ENCODE measurements at regions not wholly inside any gene's neighbourhood (a gene's known extent, or its start where the extent isn't known, plus 50 kb on each side); places are given as distances from the start of the nearest gene placed in this dataset.

GRCh38 chr3:159417761-159418160, 570.9 kb upstream of the IL12A start (continued):
- TF ChIP-seq USF2 (CRISPR knock-in tag; IDR thresholded peaks at IDR 0.05) = no peak
- no peak for TF ChIP-seq FOS (IDR thresholded peaks at IDR 0.05; ENCODE audit: extremely low read depth, insufficient read length)
- TF ChIP-seq SIRT6 (IDR thresholded peaks at IDR 0.05; ENCODE audit: low read depth, low read length) = no peak
- TF ChIP-seq CTCF (IDR thresholded peaks at IDR 0.05 in 2 of 3, conservative IDR thresholded peaks at IDR 0.05 in 1 of 3; ENCODE audit: insufficient read depth in 2 of 3, low read depth in 1 of 3, low read length in 3 of 3) = no peak

DNA sequence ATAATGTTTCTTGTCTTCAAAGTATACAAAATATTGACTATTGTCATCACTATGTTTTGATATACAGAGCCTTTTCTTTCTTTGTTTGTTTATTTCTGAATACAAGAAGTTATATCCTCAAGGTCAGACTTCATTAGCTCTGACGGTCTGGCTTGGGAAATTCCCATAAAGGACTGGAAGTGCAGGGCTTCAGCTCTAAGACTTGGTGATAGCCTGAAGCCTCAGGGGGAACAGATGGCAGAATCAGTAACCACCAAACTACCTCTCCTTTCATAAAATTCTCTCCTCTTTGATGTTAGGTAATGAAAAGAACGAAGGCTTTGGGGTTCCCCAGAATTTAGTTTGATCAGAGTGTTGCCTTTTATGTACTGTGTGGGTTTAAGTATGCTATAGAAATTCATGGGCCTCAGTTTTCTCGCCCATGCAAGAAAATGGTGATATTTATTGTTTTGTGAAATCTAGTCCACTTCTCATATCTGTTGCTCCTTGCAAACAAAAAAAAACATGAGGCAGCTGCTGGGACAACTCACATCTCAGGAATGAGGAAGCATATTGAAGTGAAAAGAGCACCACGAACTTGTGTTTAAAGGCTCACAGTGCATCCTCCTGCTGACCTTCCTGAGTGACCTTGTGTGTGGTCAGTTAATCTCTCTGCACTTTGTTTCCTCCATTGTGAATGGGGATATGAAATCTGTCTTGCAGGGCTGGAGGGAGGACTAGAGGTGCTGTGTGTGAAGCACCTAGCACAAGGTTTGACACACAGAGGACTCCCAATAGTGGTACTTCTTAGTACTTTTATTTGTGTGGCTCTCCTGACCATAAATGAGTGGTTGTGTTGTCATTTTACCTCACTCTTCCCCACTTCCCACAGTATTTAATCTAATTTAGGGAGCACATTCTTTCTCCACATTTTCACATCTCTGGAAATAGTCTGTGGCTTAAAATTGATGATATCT, 569.8 kb upstream of the IL12A start:
- no TSS peak for BruUV-seq (replicated peaks)
- FAIRE-seq = no peak
- Histone ChIP-seq H3K36me3 (ENCODE audit: control insufficient read depth, insufficient read depth, low read length) (no peaks in the 10 kb centered on the region), H3K27ac (ENCODE audit: extremely low read depth, low read depth, low read length) (no peak overlapping the region), H4K20me1 (replicated peaks; ENCODE audit: control insufficient read depth, insufficient read depth, low read length) (no peaks in the 10 kb centered on the region), H3K27me3 (ENCODE audit: control insufficient read depth in 2 of 2, insufficient read depth in 2 of 2, low read length in 2 of 2) (no peaks in the 10 kb centered on the region), H3K9me1 (ENCODE audit: control insufficient read depth, insufficient read depth, low read length) (no peaks in the 10 kb centered on the region), H3K9ac (ENCODE audit: insufficient read depth in 1 of 2, low read depth in 2 of 2, low read length in 2 of 2) (no peak overlapping the region), H3K4me1 (replicated peaks in 1 of 2; ENCODE audit: control insufficient read depth in 2 of 2, insufficient read depth in 2 of 2, low read length in 2 of 2) (no peaks in the 10 kb centered on the region), H3K9me3 (replicated peaks; ENCODE audit: control insufficient read depth, insufficient read depth, low read depth, low read length) (peaks cover 3% of the 10 kb centered on the region; the same call in 1 of the 2 replicates), H2AFZ (ENCODE audit: low read depth, low read length) (no peak overlapping the region), H3K4me3 (no peak overlapping the region), H3K4me2 (ENCODE audit: insufficient read depth, low read length) (no peak overlapping the region), H3K79me2 (ENCODE audit: control insufficient read depth, insufficient read depth, low read length) (no peaks in the 10 kb centered on the region)
- in situ Hi-C loops (cut with MboI) (no loop called here), intact Hi-C loops (cut with micrococcal nuclease) (no loop called here)
- 0% methylated on average over 4 of the region's 4 CpGs for WGBS (ENCODE audit: insufficient coverage, low coverage, missing lambda C conversion rate)
- CTCF ChIA-PET (ENCODE audit: low intra/inter-chr PET ratio) = no interaction called here
- no peak for DNase-seq (ENCODE audit: extremely low read depth in 1 of 4, low spot score in 3 of 4)
- POLR2A ChIA-PET = no interaction called here
- ATAC-seq = no peak
- TF ChIP-seq ZBED1 (IDR thresholded peaks at IDR 0.05) = no peak
- no peak for TF ChIP-seq ZNF584 (CRISPR knock-in tag; IDR thresholded peaks at IDR 0.05; ENCODE audit: low read depth)
- TF ChIP-seq ZNF280A (IDR thresholded peaks at IDR 0.05; ENCODE audit: low read depth, partially characterized antibody) = no peak
- no peak for TF ChIP-seq ASH1L (IDR thresholded peaks at IDR 0.05; ENCODE audit: borderline replicate concordance, low read depth, partially characterized antibody)
- TF ChIP-seq, protein P1, sequence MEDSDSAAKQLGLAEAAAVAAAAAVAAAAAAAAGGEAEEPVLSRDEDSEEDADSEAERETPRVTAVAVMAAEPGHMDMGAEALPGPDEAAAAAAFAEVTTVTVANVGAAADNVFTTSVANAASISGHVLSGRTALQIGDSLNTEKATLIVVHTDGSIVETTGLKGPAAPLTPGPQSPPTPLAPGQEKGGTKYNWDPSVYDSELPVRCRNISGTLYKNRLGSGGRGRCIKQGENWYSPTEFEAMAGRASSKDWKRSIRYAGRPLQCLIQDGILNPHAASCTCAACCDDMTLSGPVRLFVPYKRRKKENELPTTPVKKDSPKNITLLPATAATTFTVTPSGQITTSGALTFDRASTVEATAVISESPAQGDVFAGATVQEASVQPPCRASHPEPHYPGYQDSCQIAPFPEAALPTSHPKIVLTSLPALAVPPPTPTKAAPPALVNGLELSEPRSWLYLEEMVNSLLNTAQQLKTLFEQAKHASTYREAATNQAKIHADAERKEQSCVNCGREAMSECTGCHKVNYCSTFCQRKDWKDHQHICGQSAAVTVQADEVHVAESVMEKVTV (CRISPR knock-in tag; IDR thresholded peaks at IDR 0.05) = no peak
- TF ChIP-seq CREBBP (IDR thresholded peaks at IDR 0.05; ENCODE audit: low read depth, low read length) = no peak
